NCI-H2081 (cell line): ENCODE measurements at regions not wholly inside any gene's neighbourhood (a gene's known extent, or its start where the extent isn't known, plus 50 kb on each side); places are given as distances from the start of the nearest gene placed in this dataset.

Experiments
- DNase-seq, 2 experiments: peaks; one replicate each; lab custom pipeline; 2025; lab: John Stamatoyannopoulos, UW

DNA sequence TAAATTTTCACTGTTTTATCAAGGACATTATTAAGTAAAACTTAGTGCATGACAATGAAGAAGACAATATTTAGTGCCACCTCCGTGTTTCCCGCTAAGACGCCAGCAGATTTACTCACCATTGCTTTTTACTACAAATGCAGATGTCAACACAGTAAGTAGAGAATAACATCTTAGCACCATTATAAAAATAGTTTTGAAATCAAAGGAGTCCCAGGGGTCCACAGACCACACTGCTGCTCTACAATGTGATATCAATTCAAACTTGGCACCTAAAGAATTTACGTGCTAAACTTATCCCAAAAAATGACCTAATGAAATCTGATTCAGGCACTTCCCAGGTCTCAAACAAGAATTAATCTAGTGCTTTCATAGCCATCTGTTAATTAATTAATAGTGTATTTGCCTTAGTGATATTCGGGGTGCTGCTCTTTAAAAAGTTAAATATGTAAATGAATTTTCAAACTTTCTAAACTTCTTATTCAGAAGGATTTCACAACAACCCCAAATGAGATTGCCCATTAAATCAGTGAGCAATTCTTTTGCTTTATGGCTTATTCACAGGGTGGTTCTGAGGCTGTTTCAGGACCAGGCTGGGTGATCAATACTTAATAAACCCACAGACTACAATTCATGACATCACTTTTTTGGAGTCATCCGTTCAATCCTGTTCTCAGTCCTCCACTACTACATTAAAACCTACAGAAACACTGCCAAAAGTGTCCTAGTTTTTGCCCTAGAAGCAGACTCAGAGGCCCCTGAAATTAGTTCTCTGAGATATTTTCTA lies 161.3 kb upstream of the LMNTD1 start:
- DNase-seq = no peak

DNA sequence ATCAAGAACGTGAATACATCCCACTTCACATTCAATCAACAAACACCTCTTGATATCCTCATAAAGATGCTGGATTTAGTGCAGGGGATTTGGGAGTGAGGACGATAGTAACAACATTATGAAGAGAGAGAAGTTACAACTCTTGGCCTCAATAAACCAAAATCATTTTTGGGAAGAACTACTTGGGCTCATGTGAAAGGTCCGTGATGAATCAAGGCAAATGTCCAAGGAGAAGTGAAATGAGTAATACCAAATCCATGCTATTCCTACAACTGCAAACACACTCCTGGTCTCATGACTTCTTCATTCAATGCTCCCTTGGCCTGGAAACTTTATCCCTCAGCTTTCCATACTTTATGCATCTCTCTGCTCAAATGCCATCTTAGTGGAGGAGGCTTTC lies 162.0 kb upstream of the LMNTD1 start:
- no peak for DNase-seq

DNA sequence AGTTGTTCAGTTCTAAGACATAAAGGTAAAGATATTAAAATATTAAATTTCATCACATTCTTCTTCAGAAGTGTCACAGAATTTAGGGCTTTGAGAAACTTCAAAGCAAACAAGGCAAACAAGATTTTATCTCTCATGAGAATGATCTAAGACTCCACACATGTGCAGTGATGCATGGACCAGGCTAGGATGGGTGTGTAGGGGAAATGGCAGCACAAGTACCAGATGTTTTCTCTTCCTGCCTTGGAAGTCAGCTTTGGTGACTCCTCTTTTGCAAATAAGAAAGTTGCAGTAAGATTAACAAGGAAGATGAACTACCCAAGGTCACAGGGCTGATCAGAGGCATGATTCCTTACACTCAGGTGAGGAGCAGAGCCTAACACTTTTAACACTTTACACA lies 163.8 kb upstream of the LMNTD1 start:
- DNase-seq = no peak

DNA sequence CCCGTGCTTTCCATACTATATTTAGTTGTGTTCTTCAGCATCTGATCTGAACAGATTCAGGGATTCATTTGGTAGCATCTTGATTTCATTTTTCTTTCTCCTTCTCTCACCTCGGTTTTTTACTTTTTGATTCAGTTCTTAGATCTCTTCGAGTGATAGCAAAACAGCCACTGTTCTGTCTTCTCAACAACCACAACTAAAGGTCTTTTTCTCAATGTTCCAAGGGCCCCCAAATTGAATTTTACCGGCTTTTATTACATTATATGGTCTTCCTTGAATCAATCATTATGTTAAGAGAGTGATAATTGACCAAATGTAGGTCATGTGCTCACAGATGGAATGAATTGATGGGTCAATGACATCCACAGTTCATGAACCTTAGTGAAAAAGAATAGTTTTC lies 164.5 kb upstream of the LMNTD1 start:
- DNase-seq = no peak

DNA sequence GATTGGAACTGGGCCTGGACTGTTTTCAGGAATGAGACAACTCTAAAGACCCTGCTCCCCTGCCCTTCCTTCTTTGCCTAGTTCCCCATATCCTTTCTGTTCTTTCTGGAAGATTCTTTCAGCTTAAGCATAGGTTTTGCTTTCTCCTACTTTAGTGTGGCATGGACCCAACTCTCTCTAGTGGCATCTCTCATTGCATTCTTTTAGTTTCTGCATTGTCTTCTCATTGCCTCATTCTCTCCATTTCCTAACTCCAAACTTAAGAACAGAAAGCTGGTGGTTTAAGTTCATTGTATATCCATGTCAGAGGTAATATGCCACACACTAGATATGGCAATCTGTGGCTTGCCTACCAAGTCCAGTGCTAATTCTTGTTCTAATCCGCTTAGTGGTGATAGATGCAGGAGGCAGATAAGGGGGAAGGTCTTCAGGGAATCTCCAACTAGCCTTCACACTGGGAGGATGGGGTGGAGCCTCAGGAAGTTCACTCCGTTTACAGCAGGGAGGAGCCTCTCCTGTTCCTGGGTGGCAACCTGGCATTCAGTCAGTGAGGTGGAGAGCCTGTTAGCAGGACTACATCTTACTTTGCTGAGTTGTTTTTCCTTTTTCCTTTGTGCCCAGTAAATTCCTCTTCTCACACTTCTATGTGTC lies 165.1 kb upstream of the LMNTD1 start:
- DNase-seq = no peak

DNA sequence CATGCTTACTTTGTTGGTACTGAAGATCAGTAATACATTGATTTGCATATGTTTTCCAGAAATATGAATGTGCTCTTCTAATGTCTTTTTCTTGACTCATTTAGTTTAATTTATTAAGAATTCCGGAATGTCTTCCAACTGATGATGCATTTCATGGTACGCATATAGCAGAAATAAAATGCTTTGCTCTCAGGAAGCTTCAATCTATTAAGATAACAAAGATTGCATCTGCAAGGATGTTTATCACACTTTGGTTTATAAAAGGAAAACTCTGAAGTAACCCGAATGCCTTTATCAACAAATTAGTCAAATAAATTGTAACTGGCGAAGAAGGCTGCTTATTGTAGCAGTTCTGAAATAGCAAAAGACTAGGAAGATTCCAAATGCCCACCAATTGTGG lies 166.4 kb upstream of the LMNTD1 start:
- no peak for DNase-seq

DNA sequence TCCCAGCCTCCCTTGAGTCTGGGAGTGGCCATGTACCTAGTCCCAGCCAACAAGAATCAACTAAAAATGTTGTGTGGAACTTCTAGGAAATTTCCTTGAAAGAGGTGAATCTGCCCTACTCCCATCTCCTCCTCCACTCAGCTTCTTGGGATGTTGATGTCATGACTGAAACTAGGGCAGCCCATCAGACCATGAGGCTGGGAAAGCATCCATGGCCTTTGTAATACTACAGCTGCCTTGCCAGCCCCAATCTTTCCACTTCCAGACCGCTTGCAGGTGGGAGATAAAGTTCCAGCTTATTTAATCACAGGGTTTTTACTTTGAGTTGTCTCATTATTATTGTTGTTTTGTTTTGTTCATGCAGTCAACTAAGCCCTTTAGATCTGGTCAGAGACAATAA lies 170.3 kb upstream of the LMNTD1 start:
- DNase-seq = no peak

DNA sequence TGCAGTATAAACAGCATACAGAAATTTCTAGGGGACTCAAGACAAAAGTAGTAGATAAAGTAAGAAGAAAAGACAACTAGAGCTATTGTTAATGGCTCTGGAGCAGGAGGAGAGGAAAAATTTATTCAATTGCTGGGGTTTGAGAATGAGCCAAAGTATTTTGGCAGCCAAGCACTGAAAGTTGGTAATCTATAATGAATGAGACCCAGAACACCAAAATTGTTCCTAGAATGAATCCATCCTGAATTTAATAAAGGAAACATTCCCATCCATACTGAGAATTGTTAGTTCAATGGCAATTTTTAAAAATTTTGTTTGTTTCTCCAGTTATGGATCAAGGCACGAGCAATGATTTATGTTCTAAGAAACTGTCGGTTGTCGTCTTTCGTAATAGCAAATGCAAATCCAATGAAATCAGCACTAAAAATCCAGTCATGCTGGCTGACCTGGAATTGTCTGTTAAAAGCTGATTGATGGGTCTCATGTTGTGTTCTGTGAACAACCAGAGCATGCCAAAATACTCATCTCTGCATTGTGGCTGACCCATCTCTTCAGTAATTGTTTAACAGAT lies 170.9 kb upstream of the LMNTD1 start:
- no peak for DNase-seq

DNA sequence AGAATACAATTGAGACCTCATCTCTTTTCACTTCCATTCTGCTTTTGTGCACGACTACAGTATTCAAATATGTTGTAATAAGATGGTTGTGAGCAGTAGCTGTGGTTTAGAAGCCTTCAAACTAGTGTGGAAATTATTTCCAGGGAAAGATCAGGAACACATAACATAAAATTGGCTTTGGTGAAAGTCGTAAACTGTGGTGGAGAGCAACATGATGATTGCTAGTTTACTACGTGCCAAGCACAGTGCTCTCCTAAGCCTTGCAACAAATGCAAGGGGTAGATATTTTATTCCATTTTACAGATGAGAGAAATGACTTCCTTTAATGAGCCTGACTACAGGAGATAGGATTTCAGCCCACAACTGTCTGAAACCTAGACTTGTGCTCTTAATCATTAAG lies 172.4 kb upstream of the LMNTD1 start:
- no peak for DNase-seq

DNA sequence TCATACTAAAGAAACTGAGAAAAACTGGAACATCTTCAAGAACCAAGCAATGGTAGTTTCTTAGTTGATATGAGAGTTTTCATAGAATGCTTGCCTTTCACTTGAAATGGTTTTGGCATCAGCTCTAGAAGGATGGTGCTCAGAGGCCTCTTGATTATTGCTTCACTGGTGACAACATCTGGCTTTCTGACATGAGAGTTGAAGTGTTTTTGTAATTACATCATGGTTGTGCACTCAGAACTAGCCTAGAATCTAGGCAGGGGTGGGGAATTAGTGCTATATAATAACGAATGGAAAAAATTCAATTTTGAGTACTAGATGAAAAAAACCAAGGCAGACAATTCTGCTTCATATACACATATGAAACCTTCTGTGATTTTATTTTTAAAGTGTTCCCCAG lies 172.8 kb upstream of the LMNTD1 start:
- DNase-seq = no peak

DNA sequence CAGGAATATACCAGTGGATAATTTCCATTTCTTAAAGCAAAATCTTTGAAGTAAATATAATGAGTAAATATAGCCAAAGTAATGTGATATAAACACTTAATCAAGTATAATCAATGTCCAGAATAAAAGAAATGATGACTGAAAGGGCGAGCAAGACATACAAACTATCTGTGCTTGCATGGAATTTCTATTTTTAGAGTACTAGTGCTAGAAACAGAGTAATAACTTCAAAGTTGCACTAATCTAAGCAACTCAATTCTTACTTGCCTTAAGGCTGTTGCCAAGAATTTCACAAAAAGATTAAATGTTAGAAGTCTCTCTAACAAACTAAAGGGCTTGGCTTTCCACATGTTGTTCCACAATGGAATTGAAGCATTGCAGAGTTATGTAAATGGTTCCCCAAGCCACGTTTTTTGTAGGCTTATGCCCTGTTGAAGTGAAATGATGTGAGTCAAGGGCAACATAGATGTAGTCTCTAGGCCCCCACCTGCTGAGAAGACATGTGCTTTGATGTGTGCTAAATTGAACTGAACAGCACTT lies 175.0 kb upstream of the LMNTD1 start:
- no peak for DNase-seq

DNA sequence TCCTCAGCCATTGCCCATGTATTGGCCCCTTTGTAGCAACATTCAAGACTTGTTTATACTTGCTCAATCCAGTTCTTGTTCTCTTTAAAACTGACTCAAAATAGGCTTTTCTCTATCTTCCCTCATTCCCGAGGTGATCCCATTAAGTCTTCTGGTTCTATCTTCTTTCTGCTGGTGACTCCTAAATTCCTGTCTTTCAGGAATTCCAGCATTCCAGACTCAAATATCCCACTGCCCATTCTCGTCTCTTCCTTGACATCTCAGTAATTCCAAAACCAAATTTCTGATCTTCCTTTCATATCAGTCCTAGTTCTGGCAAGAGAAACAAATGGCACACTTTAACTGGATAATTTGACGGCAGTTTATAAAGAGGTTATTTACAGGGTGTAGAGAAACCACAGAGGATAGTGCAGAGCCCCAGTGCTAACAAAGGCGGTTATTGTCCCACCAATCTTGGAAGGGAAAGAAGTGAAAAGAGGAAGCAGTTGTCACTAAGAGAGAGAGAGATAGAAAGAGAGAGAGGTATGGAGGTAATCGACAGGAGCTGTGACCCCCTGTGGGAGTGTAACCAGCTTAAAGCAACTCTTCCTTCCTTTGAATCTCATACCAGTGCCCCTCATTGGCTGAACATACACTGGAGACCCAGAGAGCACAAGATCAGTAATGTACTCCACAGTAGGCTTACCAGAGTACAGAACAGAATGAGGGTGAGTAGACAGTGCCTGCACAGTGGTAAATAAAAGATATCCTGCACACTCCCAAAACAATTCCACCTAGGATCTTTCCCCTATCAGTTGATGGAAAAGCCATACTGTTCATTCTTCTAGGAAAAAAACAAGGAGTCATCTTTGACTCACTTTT lies 177.6 kb upstream of the LMNTD1 start:
- no peak for DNase-seq

DNA sequence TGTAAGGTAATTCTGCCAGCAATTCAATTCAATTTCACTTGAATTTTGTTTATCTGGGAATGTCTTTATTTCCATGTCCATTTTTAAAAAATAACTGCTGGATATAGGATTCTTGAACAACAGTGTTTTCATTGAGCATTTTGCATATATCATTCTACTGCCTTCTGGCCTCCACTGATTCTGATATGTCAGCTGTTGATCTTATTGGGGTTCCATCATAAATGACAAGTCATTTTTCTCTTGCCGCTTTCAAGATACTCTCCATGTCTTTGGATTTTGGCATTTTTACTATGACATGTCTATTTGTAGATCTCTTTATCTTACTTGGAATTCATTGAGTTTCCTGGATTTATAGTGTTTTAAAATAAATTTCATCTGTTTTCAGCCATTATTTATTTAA lies 180.5 kb upstream of the LMNTD1 start:
- no peak for DNase-seq

DNA sequence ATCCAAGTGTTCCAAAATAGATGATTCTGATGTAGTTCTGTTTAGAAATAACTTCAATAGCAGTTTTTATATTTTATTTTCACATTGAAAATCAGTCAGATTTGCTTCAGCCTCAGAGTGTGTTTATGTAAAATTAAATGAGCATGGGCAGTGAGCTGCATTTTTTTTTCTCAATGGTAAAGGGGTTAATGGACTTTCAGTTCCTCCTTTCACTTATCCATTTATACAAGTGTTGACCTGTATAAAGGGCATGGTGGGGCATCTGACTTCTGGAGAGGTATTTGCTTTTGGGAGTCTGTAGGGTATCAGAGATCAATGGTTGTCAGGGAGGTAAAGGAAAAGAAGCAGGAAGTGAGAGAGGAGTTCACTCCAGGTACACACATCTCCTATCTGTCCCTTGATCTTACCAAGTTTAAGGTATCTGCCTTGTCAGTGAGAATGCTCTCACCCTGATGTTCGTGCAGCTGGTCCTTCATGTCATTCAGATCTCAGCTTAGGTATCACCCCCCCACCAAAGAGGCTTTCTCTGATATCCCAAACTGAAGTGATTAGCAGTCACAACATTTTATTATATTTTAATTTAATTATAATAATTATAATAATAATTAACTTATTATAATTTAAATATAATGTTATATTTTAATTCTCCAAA lies 181.6 kb upstream of the LMNTD1 start:
- DNase-seq = no peak

DNA sequence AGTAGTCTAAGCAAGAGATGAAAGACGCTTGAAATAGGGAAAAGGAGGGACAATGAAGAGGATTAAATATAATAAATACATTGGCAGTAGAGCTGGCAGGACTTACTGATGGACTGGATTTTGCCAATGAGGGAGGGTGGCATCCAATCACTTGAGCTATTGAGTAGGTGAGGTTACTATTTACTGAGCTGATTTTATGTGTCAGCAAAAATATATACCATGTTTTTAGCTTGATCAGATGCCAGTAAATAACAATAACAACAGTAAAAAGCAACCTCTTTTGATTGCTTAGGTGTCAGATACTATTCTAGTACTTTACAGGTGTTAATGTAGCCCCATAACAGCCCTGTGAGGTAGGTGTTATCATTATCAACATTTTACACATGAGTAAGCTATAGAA lies 187.5 kb upstream of the LMNTD1 start:
- DNase-seq = no peak

DNA sequence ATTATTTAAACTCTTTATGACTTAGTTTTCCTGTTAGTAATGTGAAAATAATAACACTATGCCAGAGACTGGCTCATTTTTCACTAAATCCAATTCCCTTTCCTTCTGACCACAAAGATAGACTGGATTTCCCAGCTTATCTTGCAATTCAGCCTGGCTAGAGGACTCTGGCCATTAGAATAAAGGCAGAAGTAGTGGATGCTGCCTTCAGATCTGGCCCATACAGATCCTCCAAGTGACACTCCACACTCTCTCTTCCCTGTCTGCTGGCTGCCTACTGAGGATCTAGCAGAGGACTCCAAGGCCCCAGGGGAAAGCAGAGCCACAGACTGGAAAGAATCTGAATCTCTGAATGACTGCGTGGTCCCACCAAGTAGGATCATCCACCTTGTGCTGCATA lies 188.8 kb upstream of the LMNTD1 start:
- no peak for DNase-seq

DNA sequence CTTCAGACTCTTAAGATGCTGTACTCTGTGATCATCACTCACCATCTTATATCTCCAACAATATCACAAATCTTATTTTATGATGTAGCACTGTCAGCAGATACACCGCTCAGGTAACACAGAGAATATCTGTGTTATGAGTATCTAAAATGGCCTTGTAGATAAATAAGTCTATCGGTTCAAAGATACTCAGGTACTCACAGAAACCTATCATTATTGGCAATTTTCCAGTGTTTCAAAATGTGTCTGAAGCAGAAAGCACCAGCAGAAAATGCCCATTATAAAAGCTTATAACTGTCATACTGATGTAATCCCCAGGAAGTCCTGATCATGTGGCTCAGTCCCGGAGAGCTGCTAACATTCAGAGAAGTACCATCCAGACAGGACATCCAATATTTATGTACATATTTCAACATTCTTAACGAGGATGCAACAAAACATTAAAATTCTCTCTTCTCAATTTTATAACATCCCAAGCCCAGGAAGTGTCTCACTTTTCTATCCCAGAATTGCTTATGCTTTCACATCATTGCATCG lies 190.7 kb upstream of the LMNTD1 start:
- DNase-seq = no peak

DNA sequence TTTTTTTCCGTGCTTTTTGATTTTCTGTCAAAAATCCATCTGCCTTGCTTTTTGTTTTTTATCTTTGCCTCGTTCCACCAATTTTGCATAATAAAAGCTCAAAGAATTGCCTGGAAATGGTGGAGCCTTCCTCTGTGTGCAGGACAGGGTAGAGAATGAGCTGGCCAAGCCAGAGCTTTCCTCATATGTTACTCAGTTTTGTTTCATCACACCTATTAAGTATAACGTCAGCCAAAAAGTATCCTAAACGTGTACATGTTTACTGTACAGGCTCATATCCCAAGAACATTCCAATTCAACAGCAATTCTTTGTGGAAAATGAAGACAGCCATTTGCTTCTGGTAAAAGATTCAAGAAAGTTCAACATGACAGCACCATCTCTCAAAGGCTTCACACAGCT lies 191.2 kb upstream of the LMNTD1 start:
- DNase-seq = no peak

DNA sequence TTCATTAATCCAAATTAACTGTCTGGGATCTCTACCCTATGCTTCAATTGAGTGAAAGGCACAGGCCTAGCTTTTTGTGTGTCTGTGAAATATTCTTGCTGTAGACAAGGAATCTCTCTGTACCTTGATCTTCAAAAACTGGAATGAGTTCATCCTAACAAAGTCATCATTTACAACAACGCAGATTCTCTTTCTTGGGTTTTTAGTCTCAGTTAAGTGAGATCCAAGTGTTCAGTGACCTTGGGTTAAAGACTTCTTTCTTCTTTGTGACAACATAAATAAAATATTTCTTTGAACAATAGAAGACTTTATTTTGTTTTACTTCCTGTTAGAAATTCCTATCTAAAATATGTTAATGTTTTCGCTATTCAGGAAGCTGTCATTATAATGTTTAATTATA lies 192.2 kb upstream of the LMNTD1 start:
- no peak for DNase-seq

DNA sequence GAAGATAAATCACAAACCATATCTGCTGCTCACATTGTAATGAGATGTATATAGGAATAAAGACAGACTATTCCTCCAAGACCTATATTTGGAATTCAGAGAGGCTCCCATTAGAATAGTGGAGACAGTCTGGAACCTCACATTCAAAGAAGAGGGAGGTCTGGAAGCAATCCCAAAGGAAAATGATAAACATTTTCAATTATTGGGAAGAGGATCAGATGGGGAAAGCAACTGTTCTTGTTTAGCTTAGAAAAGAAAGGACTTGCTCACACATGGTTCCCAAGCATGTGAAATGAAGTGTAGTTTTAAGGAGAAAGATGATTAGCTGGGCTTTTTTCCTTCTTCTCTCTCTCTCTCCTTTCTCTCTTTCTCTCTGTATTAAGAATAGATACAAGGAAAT lies 193.0 kb upstream of the LMNTD1 start:
- DNase-seq = no peak

DNA sequence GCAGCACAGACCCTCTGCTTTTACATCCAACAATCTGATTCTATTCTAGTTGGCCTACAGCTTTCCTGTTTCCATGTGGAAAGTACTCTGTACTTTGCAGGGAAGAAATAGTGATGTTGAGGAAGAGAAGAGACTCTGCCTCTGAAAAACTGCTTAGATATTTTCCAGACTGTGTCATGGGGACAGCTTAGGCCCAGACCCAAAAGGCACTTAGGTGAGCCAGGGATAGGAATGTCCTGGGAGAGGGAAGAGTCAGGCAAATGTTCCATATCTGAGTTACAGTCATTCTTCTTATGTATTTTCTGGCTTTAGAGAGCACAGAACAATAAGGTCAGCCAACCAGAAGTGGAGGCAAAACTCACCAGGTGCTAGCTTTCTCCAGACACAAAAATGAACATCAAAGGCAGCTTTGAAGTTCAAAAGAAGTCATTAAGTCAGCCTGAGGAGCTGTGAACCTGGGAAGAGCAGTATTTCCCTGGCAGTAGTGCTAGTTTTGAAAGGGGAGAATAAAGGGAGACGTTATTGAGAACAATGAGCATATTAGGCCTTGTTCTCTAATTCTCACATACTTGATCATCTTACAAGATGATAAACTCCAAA lies 199.7 kb upstream of the LMNTD1 start:
- DNase-seq = no peak
